ENCODE measurements at regions not wholly inside any gene's neighbourhood (a gene's known extent, or its start where the extent isn't known, plus 50 kb on each side); places are given as distances from the start of the nearest gene placed in this dataset.
A peak's percentile ranks its signal among the peaks of the same experiment; 100 is the strongest.

GRCh38 chr4:100828986-100829685 is 311.3 kb upstream of the EMCN start:
- Histone ChIP-seq H3F3A (replicated peaks; ENCODE audit: insufficient read depth) (no peaks in the 10 kb centered on the region), H3K27me3 (ENCODE audit: insufficient read depth) (no peaks in the 10 kb centered on the region), H4K20me1 (ENCODE audit: insufficient read depth) (no peaks in the 10 kb centered on the region), H3K27ac (ENCODE audit: low read depth in 2 of 2, low read length in 1 of 2) (no peak overlapping the region), H3K9ac (no peak overlapping the region), H3K4me2 (no peak overlapping the region), H3K9me3 (no peaks in the 10 kb centered on the region), H3K4me1 (ENCODE audit: control insufficient read depth in 1 of 2, insufficient read depth in 2 of 2, low read depth in 1 of 2, low read length in 1 of 2) (no peaks in the 10 kb centered on the region; a peak in 1 of 4 replicates), H3K4me3 (ENCODE audit: low read depth in 2 of 2, low read length in 1 of 2) (no peak overlapping the region), H3K36me3 (replicated peaks in 1 of 2; ENCODE audit: control insufficient read depth in 1 of 2, insufficient read depth in 2 of 2, low read length in 1 of 2) (no peaks in the 10 kb centered on the region), H3K9me2 (no peaks in the 10 kb centered on the region), H2AFZ (ENCODE audit: low read depth) (no peak overlapping the region), H3K79me2 (ENCODE audit: insufficient read depth) (no peaks in the 10 kb centered on the region)
- POLR2A ChIA-PET: no interaction called here
- WGBS (ENCODE audit: low lambda C conversion rate): 0% methylated on average over 2 of the region's 2 CpGs
- no peak for DNase-seq
- CTCF ChIA-PET: no interaction called here
- TF ChIP-seq, protein P1, sequence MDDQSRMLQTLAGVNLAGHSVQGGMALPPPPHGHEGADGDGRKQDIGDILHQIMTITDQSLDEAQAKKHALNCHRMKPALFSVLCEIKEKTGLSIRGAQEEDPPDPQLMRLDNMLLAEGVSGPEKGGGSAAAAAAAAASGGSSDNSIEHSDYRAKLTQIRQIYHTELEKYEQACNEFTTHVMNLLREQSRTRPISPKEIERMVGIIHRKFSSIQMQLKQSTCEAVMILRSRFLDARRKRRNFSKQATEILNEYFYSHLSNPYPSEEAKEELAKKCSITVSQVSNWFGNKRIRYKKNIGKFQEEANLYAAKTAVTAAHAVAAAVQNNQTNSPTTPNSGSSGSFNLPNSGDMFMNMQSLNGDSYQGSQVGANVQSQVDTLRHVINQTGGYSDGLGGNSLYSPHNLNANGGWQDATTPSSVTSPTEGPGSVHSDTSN (IDR thresholded peaks at IDR 0.05): peak; percentile 36; the same call in 1 of the 2 replicates
- TF ChIP-seq FOXM1 (IDR thresholded peaks at IDR 0.05; ENCODE audit: low read depth) (no peak), FOSL2 (IDR thresholded peaks at IDR 0.05; ENCODE audit: borderline replicate concordance, low read depth) (peak; percentile 54; the same call in 1 of the 2 replicates)

GRCh38 chr4:100828364-100828763 is 310.5 kb upstream of the EMCN start:
- Histone ChIP-seq H4K20me1 (ENCODE audit: insufficient read depth) (no peaks in the 10 kb centered on the region), H3K4me1 (ENCODE audit: control insufficient read depth in 1 of 2, insufficient read depth in 2 of 2, low read depth in 1 of 2, low read length in 1 of 2) (no peaks in the 10 kb centered on the region; a peak in 1 of 4 replicates), H3F3A (replicated peaks; ENCODE audit: insufficient read depth) (no peaks in the 10 kb centered on the region), H2AFZ (ENCODE audit: low read depth) (no peak overlapping the region), H3K4me2 (no peak overlapping the region), H3K27ac (ENCODE audit: low read depth in 2 of 2, low read length in 1 of 2) (no peak overlapping the region), H3K27me3 (ENCODE audit: insufficient read depth) (no peaks in the 10 kb centered on the region), H3K36me3 (replicated peaks in 1 of 2; ENCODE audit: control insufficient read depth in 1 of 2, insufficient read depth in 2 of 2, low read length in 1 of 2) (no peaks in the 10 kb centered on the region), H3K4me3 (ENCODE audit: low read depth in 2 of 2, low read length in 1 of 2) (no peak overlapping the region), H3K9ac (no peak overlapping the region), H3K79me2 (ENCODE audit: insufficient read depth) (no peaks in the 10 kb centered on the region), H3K9me3 (no peaks in the 10 kb centered on the region), H3K9me2 (no peaks in the 10 kb centered on the region)
- WGBS (ENCODE audit: low lambda C conversion rate): 46% methylated on average over 3 of the region's 3 CpGs
- no peak for DNase-seq
- ChIA-PET CTCF (no interaction called here), POLR2A (no interaction called here)
- TF ChIP-seq YY1 (IDR thresholded peaks at IDR 0.05; ENCODE audit: low read depth) (no peak), SIN3A (IDR thresholded peaks at IDR 0.05; ENCODE audit: borderline replicate concordance, low read depth, low read length) (no peak), GATA2 (CRISPR knock-in tag; IDR thresholded peaks at IDR 0.05) (no peak), IRF3 (IDR thresholded peaks at IDR 0.05; ENCODE audit: low read depth, low read length) (no peak), NRF1 (IDR thresholded peaks at IDR 0.05; ENCODE audit: low read depth, low read length) (no peak), FOXM1 (IDR thresholded peaks at IDR 0.05; ENCODE audit: low read depth) (no peak), FOXJ3 (CRISPR knock-in tag; IDR thresholded peaks at IDR 0.05) (no peak), POLR2AphosphoS5 (IDR thresholded peaks at IDR 0.05; ENCODE audit: low read depth, low read length) (no peak), MXI1 (IDR thresholded peaks at IDR 0.05; ENCODE audit: low read depth, low read length) (no peak), CHD2 (IDR thresholded peaks at IDR 0.05; ENCODE audit: low read length, partially characterized antibody) (no peak), RFX5 (IDR thresholded peaks at IDR 0.05; ENCODE audit: low read length) (no peak), EP300 (IDR thresholded peaks at IDR 0.05; ENCODE audit: borderline replicate concordance in 1 of 2, low read depth in 1 of 2, low read length in 1 of 2) (no peak)
- TF ChIP-seq, protein P1 (IDR thresholded peaks at IDR 0.05): no peak
- TF ChIP-seq, protein P2, sequence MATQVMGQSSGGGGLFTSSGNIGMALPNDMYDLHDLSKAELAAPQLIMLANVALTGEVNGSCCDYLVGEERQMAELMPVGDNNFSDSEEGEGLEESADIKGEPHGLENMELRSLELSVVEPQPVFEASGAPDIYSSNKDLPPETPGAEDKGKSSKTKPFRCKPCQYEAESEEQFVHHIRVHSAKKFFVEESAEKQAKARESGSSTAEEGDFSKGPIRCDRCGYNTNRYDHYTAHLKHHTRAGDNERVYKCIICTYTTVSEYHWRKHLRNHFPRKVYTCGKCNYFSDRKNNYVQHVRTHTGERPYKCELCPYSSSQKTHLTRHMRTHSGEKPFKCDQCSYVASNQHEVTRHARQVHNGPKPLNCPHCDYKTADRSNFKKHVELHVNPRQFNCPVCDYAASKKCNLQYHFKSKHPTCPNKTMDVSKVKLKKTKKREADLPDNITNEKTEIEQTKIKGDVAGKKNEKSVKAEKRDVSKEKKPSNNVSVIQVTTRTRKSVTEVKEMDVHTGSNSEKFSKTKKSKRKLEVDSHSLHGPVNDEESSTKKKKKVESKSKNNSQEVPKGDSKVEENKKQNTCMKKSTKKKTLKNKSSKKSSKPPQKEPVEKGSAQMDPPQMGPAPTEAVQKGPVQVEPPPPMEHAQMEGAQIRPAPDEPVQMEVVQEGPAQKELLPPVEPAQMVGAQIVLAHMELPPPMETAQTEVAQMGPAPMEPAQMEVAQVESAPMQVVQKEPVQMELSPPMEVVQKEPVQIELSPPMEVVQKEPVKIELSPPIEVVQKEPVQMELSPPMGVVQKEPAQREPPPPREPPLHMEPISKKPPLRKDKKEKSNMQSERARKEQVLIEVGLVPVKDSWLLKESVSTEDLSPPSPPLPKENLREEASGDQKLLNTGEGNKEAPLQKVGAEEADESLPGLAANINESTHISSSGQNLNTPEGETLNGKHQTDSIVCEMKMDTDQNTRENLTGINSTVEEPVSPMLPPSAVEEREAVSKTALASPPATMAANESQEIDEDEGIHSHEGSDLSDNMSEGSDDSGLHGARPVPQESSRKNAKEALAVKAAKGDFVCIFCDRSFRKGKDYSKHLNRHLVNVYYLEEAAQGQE (IDR thresholded peaks at IDR 0.05; ENCODE audit: low read depth, low read length): no peak

All from SK-N-SH (cell line).